K562 (cell line): ENCODE measurements at regions not wholly inside any gene's neighbourhood (a gene's known extent, or its start where the extent isn't known, plus 50 kb on each side); places are given as distances from the start of the nearest gene placed in this dataset.

Source experiments
- ATAC-seq: fragments of 200-7000 bp; cut with Tn5 transposase; 3 replicates; pipeline ENCODE4 v1.9.1; 2020; ENCODE audit warnings: moderate library complexity
- BruUV-seq: library from RNA; stranded (reverse); fragments of 400-500 nt; replicated peaks from 2 replicates; lab custom pipeline; 2021; lab: Mats Ljungman, UMichigan
- CTCF ChIA-PET: fragments of 300-600 bp; formaldehyde crosslinking; extraction: SDS; loops from one replicate; lab custom pipeline; 2021; ENCODE audit warnings: low intra/inter-chr PET ratio; lab: Yijun Ruan, JAX
- POLR2A ChIA-PET: fragments of 300-600, 350-650 bp; sonication (Branson Sonifier 250); formaldehyde crosslinking; extraction: SDS; loops from one replicate; lab custom pipeline; 2021; ENCODE audit warnings: antibody characterized with exemption, inconsistent platforms; lab: Yijun Ruan, JAX
- DNase-seq, 4 experiments: peaks; one replicate each; pipeline versions ENCODE4 v3.0.0 to v3.0.0-alpha.2; 2011 to 2018; ENCODE audit warnings: low spot score in 3 of 4, mixed read lengths in 3 of 4; ENCODE audit errors: extremely low read depth in 1 of 4
- FAIRE-seq: peaks from 2 replicates; lab custom pipeline; 2011; peaks lifted over from hg19 to GRCh38; lab: Jason Lieb, UNC
- H2AFZ ChIP-seq: 2 replicates; pipeline ENCODE4 v1.6.0; 2011; ENCODE audit warnings: low read depth, low read length, control low read depth, inconsistent platforms
- H3K27ac ChIP-seq: fragments of 200-600 bp; 3 replicates; pipeline ENCODE4 v1.8.0; 2011; ENCODE audit warnings: low read depth, mild to moderate bottlenecking, control low read depth, inconsistent platforms, low read length, moderate library complexity, mixed read lengths; ENCODE audit errors: extremely low read depth
- H3K27me3 ChIP-seq, 2 experiments: fragments of 300-600 bp in 1 of 2; 2 replicates in 1 of 2; 3 replicates in 1 of 2; pipeline versions ENCODE4 v1.6.0 to v1.8.0; 2011; ENCODE audit warnings: inconsistent platforms in 2 of 2, low read length in 2 of 2, mild to moderate bottlenecking in 1 of 2, mixed read lengths in 1 of 2, moderate library complexity in 1 of 2; ENCODE audit not compliant: control insufficient read depth in 2 of 2, insufficient read depth in 2 of 2
- H3K36me3 ChIP-seq: fragments of 300-600 bp; 3 replicates; pipeline ENCODE4 v1.8.0; 2011; ENCODE audit warnings: mild to moderate bottlenecking, low read length, inconsistent platforms; ENCODE audit not compliant: control insufficient read depth, insufficient read depth
- H3K4me1 ChIP-seq, 2 experiments: fragments of 200-600 bp in 1 of 2; replicated peaks in 1 of 2; 2 replicates in 1 of 2; 3 replicates in 1 of 2; pipeline versions ENCODE4 v1.5.1 to v1.8.0; 2011; ENCODE audit warnings: inconsistent platforms in 2 of 2, low read length in 2 of 2, mild to moderate bottlenecking in 1 of 2, mixed read lengths in 1 of 2, moderate library complexity in 1 of 2; ENCODE audit not compliant: control insufficient read depth in 2 of 2, insufficient read depth in 2 of 2
- H3K4me2 ChIP-seq: 2 replicates; pipeline ENCODE4 v1.6.1; 2011; ENCODE audit warnings: low read length, control low read depth, inconsistent platforms, mixed read lengths; ENCODE audit not compliant: insufficient read depth
- H3K4me3 ChIP-seq: fragments of 200-600 bp; sonication (generic), shearing (Covaris generic); 2 replicates; pipeline ENCODE4 v1.5.1; 2016; ENCODE audit warnings: control low read depth, inconsistent platforms
- H3K79me2 ChIP-seq: fragments of 200-600 bp; 3 replicates; pipeline ENCODE4 v1.8.0; 2011; ENCODE audit warnings: low read length, inconsistent platforms; ENCODE audit not compliant: control insufficient read depth, insufficient read depth
- H3K9ac ChIP-seq, 2 experiments: 2 replicates each; pipeline versions ENCODE4 v1.6.0 to v1.6.1; 2011; ENCODE audit warnings: low read depth in 2 of 2, low read length in 2 of 2, control low read depth in 1 of 2, inconsistent platforms in 1 of 2, mild to moderate bottlenecking in 1 of 2, mixed read lengths in 1 of 2; ENCODE audit not compliant: insufficient read depth in 1 of 2
- H3K9me1 ChIP-seq: one replicate; pipeline ENCODE4 v1.6.0; 2011; ENCODE audit warnings: inconsistent platforms, mild to moderate bottlenecking, low read length, moderate library complexity; ENCODE audit not compliant: control insufficient read depth, insufficient read depth
- H3K9me3 ChIP-seq: replicated peaks from 2 replicates; pipeline ENCODE4 v1.5.1; 2011; ENCODE audit warnings: low read depth, low read length, inconsistent platforms; ENCODE audit not compliant: control insufficient read depth, insufficient read depth
- H4K20me1 ChIP-seq: replicated peaks from 2 replicates; pipeline ENCODE4 v1.6.1; 2011; ENCODE audit warnings: low read length, inconsistent platforms, mixed read lengths; ENCODE audit not compliant: control insufficient read depth, insufficient read depth
- ARID1B ChIP-seq: fragments of 450-650 bp; IDR thresholded peaks from 2 replicates; pipeline ENCODE4 v1.6.1; 2016; ENCODE audit warnings: antibody characterized with exemption, mild to moderate bottlenecking, inconsistent platforms
- BHLHE40 ChIP-seq: IDR thresholded peaks from 2 replicates; pipeline ENCODE4 v1.6.1; 2011; ENCODE audit warnings: low read length, improper control_type of control experiment
- CBFA2T2 ChIP-seq: fragments of 450-650 bp; conservative IDR thresholded peaks from 2 replicates; pipeline ENCODE4 v1.6.1; 2017; ENCODE audit warnings: mild to moderate bottlenecking
- CBX2 ChIP-seq: fragments of 200-600 bp; sonication (generic); IDR thresholded peaks from one replicate; pipeline ENCODE4 v1.6.1; 2012; ENCODE audit warnings: mild to moderate bottlenecking, low read length, inconsistent platforms; ENCODE audit not compliant: insufficient read depth, poor library complexity, severe bottlenecking
- CHD4 ChIP-seq: fragments of 200-600 bp; sonication (generic); IDR thresholded peaks from 3 replicates; pipeline ENCODE4 v1.6.1; 2012; ENCODE audit warnings: low read depth, mild to moderate bottlenecking, mixed read lengths, low read length, inconsistent platforms; ENCODE audit not compliant: insufficient read depth, insufficient replicate concordance, poor library complexity, severe bottlenecking
- CXXC5 ChIP-seq: fragments of 250-450 bp; sonication (Bioruptor Pico); IDR thresholded peaks from 2 replicates; pipeline ENCODE4 v1.8.0; 2022; ENCODE audit warnings: inconsistent platforms, mild to moderate bottlenecking, moderate library complexity
- E2F3 ChIP-seq: fragments of 250-450 bp; sonication (Bioruptor Pico); IDR thresholded peaks from 2 replicates; pipeline ENCODE4 v1.4.0; 2020; ENCODE audit warnings: mild to moderate bottlenecking
- GTF2F1 ChIP-seq: IDR thresholded peaks from 2 replicates; pipeline ENCODE4 v1.6.1; 2011; ENCODE audit warnings: low read depth, low read length, improper control_type of control experiment
- HMG20A ChIP-seq: fragments of 450-650 bp; formaldehyde crosslinking; conservative IDR thresholded peaks from 2 replicates; pipeline ENCODE4 v1.4.0; 2020; ENCODE audit warnings: mild to moderate bottlenecking, mixed read lengths
- MAZ ChIP-seq, 2 experiments: fragments of 450-650 bp in 1 of 2; sonication (generic) in 1 of 2; formaldehyde crosslinking; IDR thresholded peaks in 1 of 2; conservative IDR thresholded peaks in 1 of 2; 2 replicates each; pipeline versions ENCODE4 v1.4.0 to v1.5.0; 2020; ENCODE audit warnings: mild to moderate bottlenecking in 1 of 2, missing genetic modification reagents in 1 of 2
- MECOM ChIP-seq: fragments of 250-450 bp; sonication (Bioruptor Pico); IDR thresholded peaks from 2 replicates; pipeline ENCODE4 v1.8.0; 2022; ENCODE audit warnings: inconsistent platforms
- MEF2D ChIP-seq: conservative IDR thresholded peaks from 2 replicates; pipeline ENCODE4 v1.6.1; 2016; ENCODE audit warnings: low read depth, missing genetic modification characterization, missing compliant biosample characterization
- PCBP2 ChIP-seq: fragments of 200-400 bp; formaldehyde crosslinking; IDR thresholded peaks from 2 replicates; pipeline ENCODE4 v1.6.1; 2018; ENCODE audit warnings: low read length, low read depth, mild to moderate bottlenecking, moderate library complexity; ENCODE audit not compliant: poor library complexity, severe bottlenecking
- PHF21A ChIP-seq: fragments of 450-650 bp; IDR thresholded peaks from 2 replicates; pipeline ENCODE4 v1.6.1; 2017; ENCODE audit warnings: low read depth, borderline replicate concordance
- TAF1 ChIP-seq: IDR thresholded peaks from 2 replicates; pipeline ENCODE4 v1.6.1; 2011; ENCODE audit warnings: mild to moderate bottlenecking, low read length, moderate library complexity; ENCODE audit not compliant: insufficient read depth, control insufficient read depth, severe bottlenecking; ENCODE audit errors: extremely low read depth
- ZKSCAN3 ChIP-seq: fragments of 250-450 bp; sonication (Bioruptor Pico); IDR thresholded peaks from 2 replicates; pipeline ENCODE4 v1.4.0; 2020
- ZNF431 ChIP-seq: sonication (generic); formaldehyde crosslinking; IDR thresholded peaks from 2 replicates; pipeline ENCODE4 v1.8.0; 2022; ENCODE audit warnings: mild to moderate bottlenecking, missing genetic modification reagents
- ZNF561 ChIP-seq: fragments of 450-650 bp; formaldehyde crosslinking; conservative IDR thresholded peaks from 2 replicates; pipeline ENCODE4 v1.4.0; 2020; ENCODE audit warnings: mild to moderate bottlenecking, moderate library complexity
- WGBS: fragments of 100-300 bp; shearing (Covaris generic); methylation state at CpG from one replicate; pipeline ENCODE4 v1.1.6; 2016; ENCODE audit warnings: low coverage, mixed read lengths; ENCODE audit not compliant: insufficient coverage; ENCODE audit errors: missing lambda C conversion rate; 5-methylcytosine and 5-hydroxymethylcytosine counted together
- in situ Hi-C: fragments of 300-500 bp; cut with MboI; formaldehyde crosslinking; loops from 4 replicates; pipeline ENCODE4 v1.15.0; 2018; ENCODE audit warnings: inconsistent platforms, mixed read lengths
- intact Hi-C: fragments of 100-400 bp; cut with micrococcal nuclease; formaldehyde crosslinking; loops from 2 replicates; pipeline ENCODE4 v1.14.2; 2022

DNA sequence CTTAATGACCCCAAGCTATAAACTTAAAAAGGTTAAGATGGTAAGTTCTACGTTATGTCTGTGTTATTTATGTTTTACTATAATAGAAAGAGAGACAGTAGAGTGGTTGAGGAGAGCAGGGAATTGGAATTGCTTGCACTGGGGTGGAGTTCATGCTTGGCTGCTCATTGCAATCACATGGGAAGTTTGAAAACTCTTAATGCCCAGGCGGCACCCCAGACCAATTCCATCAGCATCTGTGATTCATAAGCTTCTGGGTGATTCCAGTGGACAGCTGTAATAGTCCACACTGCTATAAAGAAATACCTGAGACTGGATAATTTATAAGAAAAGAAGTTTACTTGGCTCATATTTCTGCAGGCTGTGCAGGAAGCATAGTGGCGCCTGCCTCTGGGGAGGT lies 323.9 kb upstream of the MSX2 start:
- no TSS peak for BruUV-seq
- TF ChIP-seq TAF1 (no peak), ARID1B (no peak), GTF2F1 (no peak), CBX2 (no peak)
- TF ChIP-seq, all 486 proteins: peak for 0
- no peaks in the 10 kb centered on the region for H3K9me3 ChIP-seq
- no peaks in the 10 kb centered on the region for H3K36me3 ChIP-seq
- no peak overlapping the region for H2AFZ ChIP-seq
- FAIRE-seq (no peak), DNase-seq (no peak), ATAC-seq (no peak)
- in situ Hi-C loops (no loop called here), intact Hi-C loops (no loop called here)
- no peak overlapping the region for H3K9ac ChIP-seq
- WGBS = 0% methylated on average over 3 of the region's 3 CpGs
- H3K27me3 ChIP-seq = peaks cover 3 to 9% of the 10 kb centered on the region in 2 experiments; a peak in 3 of 5 replicates
- no peaks in the 10 kb centered on the region for H3K9me1 ChIP-seq
- no peak overlapping the region for H3K27ac ChIP-seq
- ChIA-PET POLR2A (no interaction called here), CTCF (no interaction called here)
- H3K79me2 ChIP-seq = no peaks in the 10 kb centered on the region
- H3K4me2 ChIP-seq = no peak overlapping the region
- H3K4me1 ChIP-seq = no peaks in the 10 kb centered on the region
- no peak overlapping the region for H3K4me3 ChIP-seq
- H4K20me1 ChIP-seq = no peaks in the 10 kb centered on the region

DNA sequence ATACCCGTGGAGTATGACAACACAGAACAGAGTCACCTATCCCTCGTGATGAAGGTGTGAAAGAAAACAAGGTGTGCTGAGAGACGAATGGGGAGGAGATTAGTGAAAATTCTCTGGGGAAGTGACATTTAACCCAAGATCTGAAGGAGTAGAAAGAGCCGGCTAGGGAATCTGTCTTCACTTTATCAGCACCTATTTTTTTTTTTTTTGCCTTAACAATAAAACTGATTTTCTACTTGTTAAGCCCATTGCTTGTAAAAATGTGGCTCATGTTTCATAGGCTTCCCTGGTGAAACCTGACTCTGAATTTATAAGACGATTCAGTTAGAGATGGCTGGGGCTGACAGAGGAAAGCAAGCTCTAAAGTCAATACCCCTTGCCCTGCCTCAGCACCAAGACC lies 322.6 kb upstream of the MSX2 start:
- POLR2A ChIA-PET = no interaction called here
- no peak overlapping the region for H3K27ac ChIP-seq
- in situ Hi-C loops = no loop called here
- TF ChIP-seq HMG20A (no peak), CHD4 (no peak), CBFA2T2 (no peak), E2F3 (no peak), PHF21A (no peak), MECOM (CRISPR knock-in tag) (no peak), MAZ (CRISPR knock-in tag; conservative IDR thresholded peaks at IDR 0.05 in 1 of 2, IDR thresholded peaks at IDR 0.05 in 1 of 2) (no peak), ZNF561 (no peak), BHLHE40 (no peak), ZKSCAN3 (no peak), PCBP2 (no peak), MEF2D (tag) (no peak), CXXC5 (no peak), ZNF431 (CRISPR knock-in tag) (no peak)

More for the DNA sequence above, 322.6 kb upstream of the MSX2 start:
- Histone ChIP-seq H4K20me1 (no peaks in the 10 kb centered on the region), H3K79me2 (no peaks in the 10 kb centered on the region), H3K9me1 (no peaks in the 10 kb centered on the region), H3K36me3 (no peaks in the 10 kb centered on the region), H3K9me3 (no peaks in the 10 kb centered on the region), H3K9ac (no peak overlapping the region), H3K4me3 (no peak overlapping the region), H3K4me2 (no peak overlapping the region), H2AFZ (no peak overlapping the region), H3K27me3 (peaks cover 3 to 9% of the 10 kb centered on the region in 2 experiments; a peak in 3 of 5 replicates), H3K4me1 (no peaks in the 10 kb centered on the region)
- 0% methylated on average over 5 of the region's 5 CpGs for WGBS
- CTCF ChIA-PET = no interaction called here
- intact Hi-C loops = no loop called here
- FAIRE-seq (no peak), ATAC-seq (no peak), DNase-seq (no peak)
- BruUV-seq = no TSS peak
